ENCODE measurements at regions not wholly inside any gene's neighbourhood (a gene's known extent, or its start where the extent isn't known, plus 50 kb on each side); places are given as distances from the start of the nearest gene placed in this dataset.
"Not testable (repeated sequence)": the region's sequence is repeated elsewhere in the genome, so short reads cannot be mapped to it uniquely, and the experiment has no call there.

GRCh38 chr16:58859958-58860669, 126.0 kb upstream of the GOT2 start:
- no peak for DNase-seq (ENCODE audit: insufficient read length, low spot score, missing footprints)
- no peak overlapping the region for H3K27ac ChIP-seq (ENCODE audit: low read depth, low read length)
- no peaks in the 10 kb centered on the region for H3K36me3 ChIP-seq (ENCODE audit: insufficient read depth, low read length)
- H3K27me3 ChIP-seq (ENCODE audit: insufficient read depth, low read length) = no peaks in the 10 kb centered on the region
- no peaks in the 10 kb centered on the region for H4K20me1 ChIP-seq (ENCODE audit: insufficient read depth, low read length)
- no peak for TF ChIP-seq CTCF (IDR thresholded peaks at IDR 0.05; ENCODE audit: extremely low read depth, low read depth, low read length)
- no peaks in the 10 kb centered on the region for H3K9me3 ChIP-seq (ENCODE audit: low read depth, low read length)
- no peaks in the 10 kb centered on the region for H3K4me1 ChIP-seq (ENCODE audit: insufficient read depth, low read length)
- H3K4me2 ChIP-seq (ENCODE audit: insufficient read depth, low read length) = no peak overlapping the region
- no peaks in the 10 kb centered on the region for H3K79me2 ChIP-seq (ENCODE audit: insufficient read depth, low read length)
- H3K4me3 ChIP-seq (ENCODE audit: insufficient read depth, low read length) = no peak overlapping the region
- H2AFZ ChIP-seq (ENCODE audit: low read length) = no peak overlapping the region

- not testable (repeated sequence) for DNase-seq (ENCODE audit: insufficient read length, low spot score, missing footprints); H3K9me3 ChIP-seq (ENCODE audit: low read depth, low read length); H3K27me3 ChIP-seq (ENCODE audit: insufficient read depth, low read length); H3K4me2 ChIP-seq (ENCODE audit: insufficient read depth, low read length); H4K20me1 ChIP-seq (ENCODE audit: insufficient read depth, low read length); H3K27ac ChIP-seq (ENCODE audit: low read depth, low read length); H3K79me2 ChIP-seq (ENCODE audit: insufficient read depth, low read length); H3K36me3 ChIP-seq (ENCODE audit: insufficient read depth, low read length); H3K4me1 ChIP-seq (ENCODE audit: insufficient read depth, low read length); H2AFZ ChIP-seq (ENCODE audit: low read length); H3K4me3 ChIP-seq (ENCODE audit: insufficient read depth, low read length)
Observed at GRCh38 chr16:58858577-58858976, 124.5 kb upstream of the GOT2 start.

GRCh38 chr16:58855291-58855863, 121.3 kb upstream of the GOT2 start:
- Histone ChIP-seq H2AFZ (ENCODE audit: low read length) (no peak overlapping the region), H3K4me3 (ENCODE audit: insufficient read depth, low read length) (no peak overlapping the region), H3K79me2 (ENCODE audit: insufficient read depth, low read length) (no peaks in the 10 kb centered on the region), H4K20me1 (ENCODE audit: insufficient read depth, low read length) (no peaks in the 10 kb centered on the region), H3K36me3 (ENCODE audit: insufficient read depth, low read length) (no peaks in the 10 kb centered on the region), H3K4me1 (ENCODE audit: insufficient read depth, low read length) (no peaks in the 10 kb centered on the region), H3K9me3 (ENCODE audit: low read depth, low read length) (no peaks in the 10 kb centered on the region), H3K27me3 (ENCODE audit: insufficient read depth, low read length) (no peaks in the 10 kb centered on the region), H3K27ac (ENCODE audit: low read depth, low read length) (no peak overlapping the region), H3K4me2 (ENCODE audit: insufficient read depth, low read length) (no peak overlapping the region)
- no peak for DNase-seq (ENCODE audit: insufficient read length, low spot score, missing footprints)
- no peak for TF ChIP-seq CTCF (IDR thresholded peaks at IDR 0.05; ENCODE audit: extremely low read depth, low read depth, low read length)

- TF ChIP-seq CTCF (IDR thresholded peaks at IDR 0.05; ENCODE audit: extremely low read depth, low read depth, low read length) = no peak
- Histone ChIP-seq H3K27ac (ENCODE audit: low read depth, low read length) (no peak overlapping the region), H3K36me3 (ENCODE audit: insufficient read depth, low read length) (no peaks in the 10 kb centered on the region), H2AFZ (ENCODE audit: low read length) (no peak overlapping the region), H3K4me1 (ENCODE audit: insufficient read depth, low read length) (no peaks in the 10 kb centered on the region), H4K20me1 (ENCODE audit: insufficient read depth, low read length) (no peaks in the 10 kb centered on the region), H3K4me2 (ENCODE audit: insufficient read depth, low read length) (no peak overlapping the region), H3K27me3 (ENCODE audit: insufficient read depth, low read length) (no peaks in the 10 kb centered on the region), H3K79me2 (ENCODE audit: insufficient read depth, low read length) (no peaks in the 10 kb centered on the region), H3K4me3 (ENCODE audit: insufficient read depth, low read length) (no peak overlapping the region), H3K9me3 (ENCODE audit: low read depth, low read length) (no peaks in the 10 kb centered on the region)
- no peak for DNase-seq (ENCODE audit: insufficient read length, low spot score, missing footprints)
Observed at GRCh38 chr16:58853854-58854791, 120.0 kb upstream of the GOT2 start.
